Epidermal melanocyte (primary cell): ENCODE measurements at regions not wholly inside any gene's neighbourhood (a gene's known extent, or its start where the extent isn't known, plus 50 kb on each side); places are given as distances from the start of the nearest gene placed in this dataset.
"Not testable (repeated sequence)": the region's sequence is repeated elsewhere in the genome, so short reads cannot be mapped to it uniquely, and the experiment has no call there.

Experiments used
- DNase-seq: peaks from one replicate; pipeline ENCODE4 v3.0.0; 2011; ENCODE audit warnings: low spot score; ENCODE audit not compliant: insufficient read length

DNA sequence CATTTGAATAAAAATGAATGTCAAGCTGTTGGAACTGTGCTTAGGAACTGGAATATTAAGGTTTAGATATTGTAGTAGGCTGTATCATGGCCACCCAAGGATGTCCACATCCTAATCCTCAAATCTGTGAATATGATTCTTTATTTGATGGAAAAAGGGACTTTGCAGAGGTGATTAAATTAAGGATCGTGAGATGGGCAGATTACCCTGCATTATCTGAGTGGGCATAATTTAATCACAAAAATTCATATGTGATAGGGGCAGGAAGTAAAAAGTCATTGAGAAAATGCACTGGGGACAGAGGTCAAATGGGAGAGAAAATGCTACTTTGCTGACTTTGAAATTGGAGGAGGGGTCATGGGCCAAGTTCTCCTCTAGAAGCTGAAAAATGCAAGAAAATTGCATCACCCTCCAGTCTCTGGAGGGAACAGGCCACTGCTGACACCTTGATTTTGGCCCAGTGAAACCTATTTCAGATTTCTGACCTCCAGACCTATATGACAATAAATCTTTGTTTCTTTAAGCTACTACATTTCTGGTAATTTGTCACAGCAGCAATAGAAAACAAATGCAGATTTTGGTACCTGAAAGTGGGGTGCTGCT lies 521.4 kb downstream of the PCDH7 start:
- no peak for DNase-seq

DNA sequence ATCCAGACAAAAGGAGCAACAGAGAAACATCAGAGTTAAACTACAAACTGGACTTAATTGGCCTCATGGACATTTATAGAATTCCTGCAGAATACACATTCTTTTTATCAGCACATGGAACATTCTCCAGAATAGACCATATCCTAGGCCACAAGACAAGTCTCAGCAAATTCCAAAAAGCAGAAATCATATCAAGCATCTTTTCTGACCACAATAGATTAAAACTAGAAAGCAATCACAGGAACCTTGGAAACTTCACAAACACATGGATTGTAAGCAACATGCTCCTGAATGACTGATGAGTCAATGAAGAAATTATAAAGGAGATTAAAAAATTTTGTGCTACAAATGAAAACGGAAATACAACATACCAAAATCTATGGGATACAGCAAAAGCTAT lies 526.7 kb downstream of the PCDH7 start:
- DNase-seq, result no peak

- DNase-seq, result no peak
Measured at GRCh38 chr4:31259119-31259518, 539.0 kb downstream of the PCDH7 start.

- DNase-seq, result no peak
Measured at GRCh38 chr4:31261632-31262031, 541.5 kb downstream of the PCDH7 start.

GRCh38 chr4:31266094-31266493 lies 545.9 kb downstream of the PCDH7 start:
- not testable (repeated sequence) for DNase-seq

GRCh38 chr4:31272331-31273061 lies 552.3 kb downstream of the PCDH7 start:
- DNase-seq, result no peak

DNA sequence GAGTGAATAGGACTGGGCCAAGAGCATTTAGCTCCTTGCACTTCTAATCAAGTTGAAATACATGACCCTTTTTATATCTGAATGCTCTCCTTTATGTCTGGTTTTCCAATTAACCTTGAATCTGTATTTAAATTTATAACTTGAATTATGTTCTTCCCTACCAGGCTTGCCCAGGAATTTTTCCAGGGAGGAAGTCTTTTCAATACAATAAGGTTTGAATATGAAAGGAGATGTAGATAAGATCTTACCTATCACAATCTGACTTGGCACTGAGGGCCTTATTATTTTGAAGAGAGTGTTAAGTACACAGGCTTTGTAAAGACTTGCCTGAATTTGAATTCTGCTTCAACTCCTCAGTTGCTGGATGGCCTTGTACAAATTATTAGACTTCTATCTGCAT lies 555.7 kb downstream of the PCDH7 start:
- no peak for DNase-seq

DNA sequence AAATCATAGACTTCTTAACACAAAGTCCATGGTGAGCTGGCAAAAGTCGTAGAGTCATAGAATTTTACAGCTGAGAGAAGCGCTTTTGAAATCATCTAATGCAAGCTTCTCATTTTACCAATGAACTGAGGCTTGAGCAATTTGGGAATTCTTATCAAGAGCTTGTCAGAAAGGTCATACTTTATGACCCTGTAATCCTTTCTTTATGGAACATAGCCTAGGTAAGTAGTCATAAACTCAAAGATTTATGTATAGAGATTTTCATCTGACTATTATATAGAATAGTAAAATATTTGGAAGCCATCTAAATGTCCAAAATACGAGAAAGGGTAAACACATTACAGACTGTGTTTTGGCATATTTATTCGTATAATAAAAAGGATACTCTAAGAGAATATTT lies 563.5 kb downstream of the PCDH7 start:
- DNase-seq, result no peak

GRCh38 chr4:31290836-31291235 lies 570.7 kb downstream of the PCDH7 start:
- no peak for DNase-seq

GRCh38 chr4:31291238-31291637 lies 571.1 kb downstream of the PCDH7 start:
- DNase-seq, result no peak

DNA sequence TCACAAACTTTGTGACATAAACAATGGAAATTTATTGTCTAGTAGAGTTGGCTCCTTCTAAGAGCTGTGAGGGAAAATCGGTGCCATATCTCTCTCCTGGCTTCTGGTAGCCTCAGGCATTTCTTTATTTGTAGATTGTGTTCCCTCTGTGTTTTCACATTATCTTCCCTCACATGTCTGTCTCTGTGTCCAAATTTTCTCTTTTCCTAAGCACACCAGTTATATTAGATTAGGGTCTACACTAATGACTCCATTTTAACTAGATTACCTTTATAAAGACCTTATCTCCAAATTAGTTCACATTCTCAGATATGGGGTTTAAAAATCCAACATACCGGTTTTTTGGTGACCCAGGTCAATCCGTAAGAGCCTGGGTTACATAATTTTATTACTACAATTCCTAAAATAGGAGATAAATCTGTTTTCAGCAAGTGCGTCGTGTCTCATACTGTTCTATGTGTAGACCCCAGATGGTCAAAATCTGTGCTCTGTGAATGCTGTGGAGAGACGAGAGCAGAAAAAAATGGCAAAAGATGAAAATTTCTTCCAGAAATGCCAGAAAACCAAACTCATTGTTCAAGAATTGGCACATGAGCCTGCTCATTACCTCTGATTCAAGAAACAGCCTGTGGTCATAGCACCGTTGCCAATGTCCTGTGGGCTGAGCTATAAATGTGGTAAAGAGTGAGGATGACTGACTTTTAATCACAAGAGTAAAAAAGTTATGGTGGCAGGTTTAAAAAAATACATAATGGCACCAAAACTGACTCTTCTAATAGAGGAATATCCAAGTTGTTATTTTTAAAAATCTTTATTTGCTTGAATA lies 574.7 kb downstream of the PCDH7 start:
- DNase-seq, result no peak

DNA sequence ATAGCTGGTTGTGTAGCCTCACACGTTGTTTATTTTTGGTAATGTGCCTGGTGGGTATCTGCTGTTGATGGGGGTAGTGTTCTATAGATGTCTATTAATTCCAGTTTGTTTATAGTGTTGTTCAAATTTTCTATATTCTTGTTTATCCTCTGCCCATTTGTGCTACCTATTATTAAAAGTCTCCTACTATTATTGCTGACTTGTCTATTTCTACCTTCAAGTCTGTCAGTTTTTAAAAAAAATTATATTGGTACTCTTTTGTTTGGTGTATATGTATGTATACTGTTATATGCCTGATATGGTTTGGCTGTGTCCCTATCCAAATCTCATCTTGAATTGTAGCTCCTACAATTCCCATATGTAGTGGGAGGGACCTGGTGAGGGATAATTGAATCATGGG lies 578.6 kb downstream of the PCDH7 start:
- DNase-seq, result no peak

GRCh38 chr4:31307029-31307428 lies 586.9 kb downstream of the PCDH7 start:
- DNase-seq, result no peak

DNA sequence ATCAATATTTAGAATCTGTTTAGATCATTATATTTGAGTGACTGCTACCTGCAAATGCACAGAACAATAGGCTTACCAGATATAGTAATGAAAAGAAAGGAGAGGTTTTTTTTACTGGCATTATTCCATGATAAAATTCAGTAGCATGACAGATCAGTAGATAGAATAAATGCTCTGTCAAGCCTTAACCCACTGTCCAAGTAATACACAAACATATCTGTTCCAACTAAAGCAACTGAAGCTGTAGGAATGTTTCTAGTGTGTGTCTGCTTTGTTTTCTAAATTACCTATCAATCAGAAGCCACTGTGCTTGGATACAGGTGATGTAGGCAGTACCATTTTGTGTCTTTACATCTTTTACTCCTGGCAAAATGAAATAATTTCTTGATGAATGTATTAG lies 604.6 kb downstream of the PCDH7 start:
- no peak for DNase-seq

- no peak for DNase-seq
Measured at GRCh38 chr4:31325300-31325699, 605.1 kb downstream of the PCDH7 start.

DNA sequence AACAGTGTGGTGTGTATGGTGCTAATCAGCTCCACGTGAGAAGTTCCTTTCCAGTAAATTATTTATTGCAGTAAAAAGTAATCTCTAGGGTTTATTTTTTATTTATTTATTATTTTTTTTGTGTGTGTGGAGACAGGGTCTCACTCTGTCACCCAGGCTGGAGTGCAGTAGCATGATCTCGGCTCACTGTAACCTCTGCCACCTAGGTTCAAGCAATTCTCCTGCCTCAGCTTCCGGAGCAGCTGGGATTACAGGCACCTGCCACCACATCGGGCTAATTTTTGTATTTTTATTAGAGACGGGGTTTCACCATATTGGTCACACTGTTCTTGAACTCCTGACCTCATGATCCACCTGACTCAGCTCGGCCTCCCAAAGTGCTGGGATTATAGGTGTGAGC lies 606.9 kb downstream of the PCDH7 start:
- DNase-seq, result no peak

DNA sequence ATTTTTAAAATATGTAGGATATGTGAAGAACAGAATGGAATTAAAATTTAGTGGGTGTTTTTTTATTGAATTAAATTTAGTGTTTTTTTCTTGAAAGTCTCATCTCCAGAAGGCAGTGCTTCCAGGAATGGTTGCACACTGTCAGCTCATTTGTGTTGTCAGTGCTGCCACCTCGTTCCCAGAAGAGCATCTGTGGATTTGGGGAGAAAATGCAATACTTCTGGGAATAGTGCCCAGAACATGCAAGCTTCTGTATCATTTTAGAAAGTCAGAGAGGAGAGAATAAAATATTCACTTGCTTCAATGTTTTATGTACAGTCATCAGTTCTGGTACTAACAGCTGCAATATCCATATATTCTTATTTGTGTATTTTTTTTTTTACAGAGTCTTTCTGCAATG lies 608.8 kb downstream of the PCDH7 start:
- DNase-seq, result no peak

DNA sequence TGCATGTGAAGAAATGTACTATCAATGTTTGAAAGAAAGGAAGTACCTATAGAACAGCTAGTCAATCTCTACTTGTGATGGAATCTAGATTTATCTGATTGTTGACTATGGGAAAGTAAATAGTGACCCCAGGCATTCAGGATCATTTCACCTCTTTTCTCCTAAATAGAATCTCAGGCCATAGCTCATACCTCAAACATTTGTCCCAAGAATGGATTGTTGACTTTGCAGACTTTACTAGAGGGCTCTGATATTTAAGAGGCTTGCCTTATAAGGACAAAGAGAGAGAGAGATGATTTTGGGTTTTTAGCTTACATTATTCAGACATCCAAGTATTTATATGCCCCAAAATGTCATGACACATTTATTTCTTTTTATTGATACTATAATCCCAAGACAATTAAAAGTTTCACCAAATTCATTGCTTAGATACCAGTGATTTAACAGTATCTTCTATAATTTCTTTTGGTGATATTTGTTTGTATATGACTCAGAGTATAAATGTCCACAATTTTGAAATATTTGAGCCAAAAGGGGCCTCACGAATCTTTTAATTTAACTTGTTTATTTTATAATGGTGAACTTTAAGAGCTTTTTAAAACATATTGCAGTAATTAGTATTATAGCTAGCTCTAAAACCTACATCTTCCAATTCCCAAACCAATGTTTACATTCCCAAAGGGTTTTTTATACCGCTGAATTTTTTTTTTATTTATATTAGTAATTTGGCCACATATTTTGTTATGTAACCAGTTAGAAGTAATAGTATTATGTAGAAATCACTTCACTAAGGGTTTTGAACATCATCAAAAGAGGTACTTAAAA lies 614.1 kb downstream of the PCDH7 start:
- DNase-seq, result no peak

GRCh38 chr4:31338000-31338399 lies 617.8 kb downstream of the PCDH7 start:
- DNase-seq, result no peak

GRCh38 chr4:31341601-31342359 lies 621.6 kb downstream of the PCDH7 start:
- DNase-seq, result no peak

- DNase-seq, result no peak
Measured at GRCh38 chr4:31343061-31343460, 622.9 kb downstream of the PCDH7 start.
